NOMO-1 (cell line): ENCODE measurements at regions not wholly inside any gene's neighbourhood (a gene's known extent, or its start where the extent isn't known, plus 50 kb on each side); places are given as distances from the start of the nearest gene placed in this dataset.
"Not testable (repeated sequence)": the region's sequence is repeated elsewhere in the genome, so short reads cannot be mapped to it uniquely, and the experiment has no call there.

Experiments used
- DNase-seq, 2 experiments: peaks; one replicate each; lab custom pipeline; 2025; ENCODE audit not compliant: unreplicated experiment in 2 of 2; lab: John Stamatoyannopoulos, UW

DNA sequence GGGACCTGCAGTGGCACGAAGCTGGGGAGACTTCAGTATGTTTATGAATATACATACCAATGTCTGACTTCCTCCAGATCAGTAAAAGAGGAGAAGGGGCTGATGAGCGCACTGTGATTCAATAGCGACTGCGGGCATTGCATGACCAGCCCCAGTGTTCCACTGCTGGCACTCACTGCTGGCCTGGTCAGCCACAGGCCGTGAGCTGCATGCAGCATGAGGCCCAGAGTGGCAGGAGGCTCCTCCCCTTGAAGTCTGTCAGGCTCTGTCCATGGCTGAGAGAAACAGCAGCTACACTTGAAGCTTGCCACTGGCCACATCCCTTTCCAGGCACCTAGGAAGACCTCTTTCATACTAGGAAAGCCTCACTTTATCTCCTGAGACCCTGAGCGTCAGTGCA lies 265.9 kb upstream of the CDYL start:
- DNase-seq = no peak

DNA sequence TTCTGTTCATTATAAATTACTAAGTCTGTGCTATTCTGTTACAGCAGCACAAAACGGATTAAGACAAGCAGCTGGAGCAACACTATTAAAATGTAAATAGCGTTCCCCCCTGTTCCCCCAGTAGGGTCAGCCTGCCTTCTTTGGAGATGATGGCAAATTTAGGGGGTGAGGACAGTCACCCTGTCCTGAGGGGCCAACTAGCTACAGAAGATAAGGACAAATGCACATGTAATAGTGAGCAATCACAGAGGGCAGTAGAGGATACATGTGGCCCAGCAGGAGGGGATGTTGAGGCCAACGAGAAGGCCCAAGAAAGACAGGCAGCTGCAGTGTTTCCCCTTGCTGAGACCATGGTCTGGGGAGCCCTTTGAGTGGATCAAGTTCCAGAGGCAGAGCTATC lies 266.7 kb upstream of the CDYL start:
- no peak for DNase-seq

DNA sequence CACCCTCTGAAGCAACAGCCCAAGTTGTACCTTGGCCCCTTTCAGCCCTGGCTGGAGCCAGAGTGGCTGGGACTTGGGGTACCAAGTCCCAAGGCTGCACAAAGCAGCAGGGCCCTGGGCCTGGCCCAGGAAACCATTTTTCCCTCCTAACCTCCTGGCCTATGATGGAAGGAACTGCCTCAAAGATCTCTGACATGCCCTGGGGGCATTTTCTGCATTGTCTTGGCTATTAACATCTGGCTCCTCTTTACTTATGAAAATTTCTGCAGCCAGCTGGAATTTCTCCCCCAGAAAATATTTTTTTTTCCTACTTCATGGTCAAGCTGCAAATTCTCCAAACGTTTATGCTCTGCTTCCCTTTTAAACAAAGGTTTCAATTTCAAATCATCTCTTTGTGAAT lies 269.4 kb upstream of the CDYL start:
- DNase-seq = no peak

DNA sequence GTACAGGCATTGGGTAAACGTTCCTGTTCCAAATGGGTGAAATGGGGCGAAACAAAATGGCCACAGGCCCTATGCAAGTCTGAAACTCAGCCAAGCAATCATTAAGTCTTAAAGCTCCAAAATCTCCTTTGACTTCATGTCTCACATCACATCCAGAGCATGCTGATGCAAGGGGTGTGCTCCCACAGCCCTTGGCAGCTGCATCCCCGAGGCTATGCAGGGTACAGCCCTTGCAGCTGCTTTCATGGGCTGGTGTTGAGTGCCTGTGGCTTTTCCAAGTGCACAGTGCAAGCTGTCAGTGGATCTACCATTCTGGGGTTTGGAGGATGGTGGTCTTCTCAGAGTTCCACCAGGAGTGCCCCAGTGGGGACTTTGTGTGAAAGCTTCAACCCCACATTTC lies 270.0 kb upstream of the CDYL start:
- DNase-seq = no peak

DNA sequence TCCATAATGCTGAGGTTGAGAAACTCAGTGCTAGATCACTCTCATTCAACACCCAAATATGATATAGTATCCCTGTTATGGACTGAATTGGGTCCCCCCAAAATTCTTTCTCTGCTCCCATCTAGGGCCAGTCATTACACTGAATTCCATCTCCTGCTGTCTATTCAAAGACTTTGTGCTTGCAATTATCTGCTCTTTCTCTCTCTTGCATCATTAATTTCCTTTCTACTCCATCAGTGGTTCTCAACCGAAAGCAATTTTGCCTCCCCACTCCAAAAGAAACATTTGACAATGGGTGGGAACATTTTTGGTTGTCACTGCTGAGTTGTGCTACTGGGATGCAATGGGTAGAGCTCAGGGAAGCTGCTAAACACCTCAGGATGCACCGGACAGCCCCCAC lies 271.5 kb upstream of the CDYL start:
- DNase-seq = no peak

DNA sequence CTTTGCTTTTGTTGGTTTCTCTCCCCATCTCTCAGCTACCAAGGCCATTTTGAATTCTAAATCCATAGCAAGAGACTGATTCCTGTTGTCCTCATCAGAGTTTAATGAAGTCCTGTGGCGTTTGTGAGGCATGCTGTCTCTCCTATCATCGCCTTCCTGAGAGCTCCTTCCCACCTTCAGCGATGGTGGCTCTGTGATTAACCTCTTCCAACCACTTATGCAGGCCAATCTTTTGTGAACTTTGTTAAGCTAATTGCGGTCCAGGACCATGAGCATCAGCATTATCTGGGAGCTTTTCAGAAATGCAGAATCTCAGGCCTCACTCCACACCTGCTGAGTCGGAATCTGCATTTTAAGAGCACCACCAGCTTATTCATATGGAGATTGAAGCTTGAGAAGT lies 272.5 kb upstream of the CDYL start:
- DNase-seq = no peak

DNA sequence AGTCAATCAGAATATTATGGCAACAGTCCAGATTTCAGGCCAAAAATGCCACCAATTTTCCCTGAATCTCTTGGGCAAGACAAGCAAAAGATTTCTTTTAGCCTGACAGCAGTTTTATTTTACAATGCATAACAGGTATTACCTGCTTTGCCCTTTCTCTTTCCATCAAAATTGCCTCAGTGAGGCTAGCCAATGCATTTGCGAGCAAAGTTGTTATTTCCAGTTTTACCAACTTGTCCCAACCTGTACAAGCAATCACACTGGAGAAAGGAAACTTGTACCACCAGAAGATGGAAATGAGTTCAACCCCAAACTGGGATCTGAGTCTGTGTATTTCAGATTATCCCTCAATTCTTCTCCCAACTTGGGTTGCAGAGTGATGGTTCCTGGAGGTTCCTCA lies 279.9 kb upstream of the CDYL start:
- DNase-seq = no peak

DNA sequence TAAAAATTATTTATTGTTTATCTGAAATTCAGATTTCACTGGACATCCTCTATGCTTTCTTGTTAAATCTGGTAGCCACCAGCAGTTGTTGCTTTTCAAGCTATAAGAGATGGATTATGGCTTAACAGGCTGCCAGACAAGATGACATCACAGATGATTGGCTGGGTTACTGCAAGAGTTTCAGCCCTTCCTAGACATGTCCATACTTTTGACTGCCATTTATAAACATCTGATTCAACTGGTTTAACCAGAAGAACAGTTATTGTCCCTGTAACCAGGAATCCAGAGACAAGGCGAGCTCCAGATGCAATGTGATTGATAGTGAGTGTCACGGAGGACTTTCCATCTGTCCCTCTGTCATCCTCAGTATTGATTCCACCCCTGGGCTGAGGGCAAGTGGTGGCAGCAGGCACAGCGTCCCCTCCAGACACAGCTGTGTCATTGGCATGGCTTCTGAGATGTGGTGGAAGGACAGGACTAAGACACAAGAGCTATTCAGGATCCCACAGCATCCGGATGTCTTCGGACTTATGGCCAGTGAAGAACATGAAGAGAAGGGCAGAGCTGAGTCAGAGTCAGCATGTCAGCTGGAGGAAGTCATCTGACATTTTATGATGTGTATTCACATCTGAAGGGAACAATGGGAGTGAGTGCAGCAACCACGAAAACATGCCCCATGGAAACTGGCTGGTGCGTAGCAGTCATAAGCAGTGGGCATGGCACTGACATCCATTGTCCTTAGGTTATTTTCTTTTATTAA lies 284.5 kb upstream of the CDYL start:
- no peak for DNase-seq

DNA sequence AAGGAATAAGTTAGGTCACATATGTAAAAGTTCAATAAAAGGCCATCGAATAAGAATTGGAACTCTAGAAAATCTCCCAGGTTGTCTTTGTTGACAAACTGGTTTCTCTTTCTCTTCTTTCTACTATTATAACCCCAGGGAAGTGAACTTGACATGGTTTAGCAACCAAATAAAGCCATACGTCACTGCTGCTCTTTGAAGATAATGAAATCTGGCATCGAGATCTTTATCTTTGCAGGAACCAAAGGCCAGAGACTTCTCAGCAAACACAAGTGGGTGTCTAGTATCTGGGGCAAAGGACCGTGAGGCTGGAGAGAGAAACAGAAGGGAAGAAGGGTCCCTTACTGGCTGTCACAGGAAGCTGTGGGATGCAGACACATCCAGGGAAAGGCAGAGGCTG lies 286.7 kb upstream of the CDYL start:
- DNase-seq = no peak

DNA sequence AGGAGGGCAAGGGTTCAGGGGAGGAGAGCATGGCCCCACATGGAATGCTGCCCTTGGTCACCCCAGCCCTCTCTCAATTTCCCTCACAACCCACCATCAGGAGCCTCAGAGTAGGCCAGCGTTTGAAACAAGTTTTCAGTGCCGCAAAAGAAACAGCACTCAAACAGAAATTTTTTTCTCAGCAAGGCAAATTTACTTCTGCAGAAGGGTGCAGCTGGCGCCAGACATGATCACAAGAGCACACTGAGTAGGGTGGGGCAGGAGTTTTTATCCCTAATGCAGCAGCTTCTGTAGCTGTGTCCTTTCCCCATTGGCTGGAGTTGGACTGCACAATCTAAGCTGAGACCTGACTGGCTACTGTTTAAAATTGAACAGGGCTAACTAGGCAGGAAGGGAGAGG lies 287.8 kb upstream of the CDYL start:
- no peak for DNase-seq

DNA sequence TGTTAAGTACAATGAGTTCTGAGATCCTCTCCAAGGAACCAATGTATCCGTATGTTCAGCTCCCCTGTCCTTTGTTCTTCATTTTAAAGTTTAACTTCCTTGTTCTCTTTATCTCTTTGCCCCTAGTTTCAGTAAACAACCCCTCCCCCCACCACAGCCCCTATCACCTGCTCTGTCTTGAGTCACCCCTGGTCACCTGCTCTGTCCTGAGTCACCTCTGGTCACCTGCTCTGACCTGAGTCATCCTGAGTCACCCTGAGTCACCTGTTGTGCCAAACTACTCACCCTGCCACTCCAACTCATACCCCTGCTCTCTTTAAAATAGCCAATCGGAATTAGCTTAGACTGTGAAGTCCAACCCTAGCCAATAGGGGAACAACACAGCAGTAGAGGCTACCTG lies 288.7 kb upstream of the CDYL start:
- no peak for DNase-seq

DNA sequence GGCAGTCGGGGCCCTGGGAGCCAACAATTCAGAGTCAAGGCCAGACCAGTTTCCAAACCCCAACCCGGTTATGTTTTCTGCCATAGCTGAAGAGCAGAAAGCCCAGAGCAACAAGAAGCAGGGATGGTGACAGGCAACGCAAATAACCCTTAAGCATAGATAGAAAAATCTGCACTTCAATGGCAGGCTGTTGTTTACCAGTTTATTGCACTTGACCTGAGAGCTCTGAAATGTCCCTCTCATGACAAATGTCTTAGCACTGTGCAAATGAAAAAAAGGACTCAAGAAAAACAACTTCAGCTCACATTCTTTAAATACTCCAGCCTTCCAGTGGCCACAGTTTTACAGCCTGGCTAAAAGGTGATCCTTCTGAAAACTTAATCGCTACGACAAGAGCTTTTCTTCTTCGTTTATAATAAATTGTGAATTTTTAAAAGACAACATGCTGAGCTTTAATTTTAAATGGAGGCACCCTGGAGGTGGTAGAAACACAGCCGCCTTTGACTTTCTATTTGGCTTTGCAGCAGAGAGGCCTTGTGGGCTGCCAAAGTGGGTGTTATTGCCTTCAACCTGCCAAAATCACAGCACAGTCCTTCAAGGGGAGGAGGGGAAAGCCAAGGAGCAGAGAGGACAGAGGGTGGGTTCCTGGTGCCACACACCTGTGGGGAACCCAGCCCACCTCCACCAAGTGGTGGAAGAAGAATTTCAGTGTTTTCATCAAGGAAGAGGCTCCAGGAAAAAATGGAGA lies 289.5 kb upstream of the CDYL start:
- DNase-seq = no peak

DNA sequence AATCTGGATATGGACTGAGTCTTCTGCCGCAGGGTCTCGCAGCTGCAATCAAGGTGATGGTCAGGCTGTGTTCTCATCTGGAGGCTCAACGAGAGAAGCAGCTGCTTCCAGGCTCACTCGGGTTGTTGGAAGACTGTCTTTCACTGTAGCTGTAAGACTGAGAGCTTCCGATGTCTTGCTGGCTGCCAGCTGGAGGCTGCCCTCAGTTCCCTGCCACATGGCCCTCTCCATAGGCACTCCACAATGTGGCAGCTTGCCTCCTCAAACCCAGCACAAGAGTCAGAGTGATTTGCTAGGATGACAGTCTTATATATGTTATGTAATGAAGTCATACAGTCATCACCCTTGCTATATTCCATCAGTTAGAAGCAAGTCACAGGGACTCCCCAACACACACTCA lies 290.5 kb upstream of the CDYL start:
- no peak for DNase-seq

DNA sequence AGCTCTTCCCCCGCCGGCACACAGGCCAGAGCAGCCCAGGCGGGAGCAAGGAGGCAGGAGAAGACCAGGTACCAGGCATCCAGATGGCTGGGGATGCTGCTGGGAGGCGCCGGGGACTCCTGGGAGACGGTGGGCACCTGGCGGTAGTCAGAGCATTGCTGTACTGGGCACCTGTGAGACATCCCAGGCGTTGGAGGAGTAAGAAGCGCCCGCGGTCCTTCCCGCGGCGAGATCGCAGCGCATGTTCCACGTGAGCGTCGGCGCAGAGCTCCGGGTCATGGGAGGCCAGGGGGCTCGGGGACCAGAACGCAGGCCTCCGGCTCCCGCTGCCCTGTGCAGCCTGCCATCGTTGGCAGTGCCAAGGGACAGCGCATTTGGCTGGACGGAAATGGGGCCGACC lies 293.7 kb upstream of the CDYL start:
- no peak for DNase-seq

DNA sequence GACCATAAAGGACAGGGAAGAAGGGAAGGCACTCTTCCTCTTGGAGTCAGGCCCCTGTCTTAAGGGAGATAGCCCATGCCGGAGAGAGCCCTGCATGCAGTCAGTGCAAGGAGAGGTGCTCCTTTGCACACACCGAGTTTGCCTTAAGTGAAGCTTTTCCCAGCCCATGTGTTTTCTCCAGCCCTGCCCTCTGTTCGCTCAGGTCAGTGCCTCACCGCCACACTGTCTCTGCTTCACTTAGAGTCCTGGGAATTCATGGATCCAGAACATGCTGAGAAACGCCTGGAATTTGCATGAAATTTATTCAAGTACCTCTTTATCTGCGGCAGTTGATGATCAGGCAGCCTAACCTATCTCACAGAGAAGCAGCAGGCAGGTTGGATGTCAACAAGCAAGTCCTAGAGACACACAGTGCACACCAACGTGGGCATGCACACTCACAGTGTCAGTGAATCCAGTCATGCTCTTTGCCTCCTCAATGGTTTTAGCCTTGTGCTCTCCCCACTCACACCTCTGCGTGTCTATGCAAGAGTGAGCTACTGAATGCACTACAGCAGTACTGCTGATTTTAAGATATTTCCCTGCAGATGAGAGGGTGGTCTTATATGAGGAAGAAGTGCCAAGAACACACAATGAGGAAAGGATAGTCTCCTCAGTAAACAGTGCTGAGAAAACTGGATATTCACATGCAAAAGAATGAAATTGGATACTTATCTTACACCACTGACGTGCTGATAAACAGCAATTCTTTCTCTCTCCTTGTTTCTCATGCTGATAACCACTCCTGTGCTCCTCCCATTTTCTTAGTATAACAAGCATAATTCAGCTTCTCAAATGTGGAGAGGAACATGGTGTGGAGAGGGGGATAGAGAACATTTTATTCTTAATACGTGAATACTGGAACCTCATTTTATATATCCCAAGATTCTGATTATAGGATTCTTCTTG lies 295.1 kb upstream of the CDYL start:
- no peak for DNase-seq

DNA sequence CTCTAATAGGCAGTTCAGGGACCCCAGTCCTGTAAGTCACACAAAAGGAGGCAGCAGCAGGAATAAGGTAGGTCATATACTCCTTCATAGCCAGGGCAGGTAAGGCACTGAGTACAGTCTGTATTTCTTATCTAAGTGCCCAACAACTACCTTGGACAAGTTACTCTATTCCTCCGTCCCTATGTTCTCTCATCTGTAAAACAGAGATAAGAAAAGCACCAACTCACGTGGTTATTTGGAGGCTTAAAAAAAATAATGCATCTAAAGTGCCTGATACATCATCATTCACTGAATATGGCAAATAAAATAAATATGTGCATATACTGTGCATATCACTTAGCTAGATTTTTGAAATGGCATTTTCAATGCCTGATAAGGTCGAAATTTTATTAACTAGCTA lies 298.1 kb upstream of the CDYL start:
- no peak for DNase-seq

DNA sequence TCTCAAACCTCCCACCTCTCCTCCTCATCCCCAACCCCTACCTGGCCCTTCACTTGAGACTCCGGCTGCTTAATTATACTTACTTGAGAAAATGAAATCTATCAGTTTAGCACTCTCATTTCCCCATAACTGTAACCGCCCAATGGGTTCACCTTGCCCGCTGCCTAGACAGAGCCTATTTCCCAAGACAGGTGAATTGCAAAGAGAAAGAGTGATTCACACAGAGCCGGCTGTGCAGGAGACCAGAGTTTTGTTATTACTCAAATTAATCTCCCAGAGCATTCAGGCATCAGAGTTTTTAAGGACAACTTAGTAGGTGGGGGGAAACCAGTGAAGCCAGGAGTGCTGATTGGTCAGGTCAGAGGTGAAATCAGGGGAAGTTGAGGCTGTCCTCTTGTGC lies 301.4 kb upstream of the CDYL start:
- DNase-seq = no peak

DNA sequence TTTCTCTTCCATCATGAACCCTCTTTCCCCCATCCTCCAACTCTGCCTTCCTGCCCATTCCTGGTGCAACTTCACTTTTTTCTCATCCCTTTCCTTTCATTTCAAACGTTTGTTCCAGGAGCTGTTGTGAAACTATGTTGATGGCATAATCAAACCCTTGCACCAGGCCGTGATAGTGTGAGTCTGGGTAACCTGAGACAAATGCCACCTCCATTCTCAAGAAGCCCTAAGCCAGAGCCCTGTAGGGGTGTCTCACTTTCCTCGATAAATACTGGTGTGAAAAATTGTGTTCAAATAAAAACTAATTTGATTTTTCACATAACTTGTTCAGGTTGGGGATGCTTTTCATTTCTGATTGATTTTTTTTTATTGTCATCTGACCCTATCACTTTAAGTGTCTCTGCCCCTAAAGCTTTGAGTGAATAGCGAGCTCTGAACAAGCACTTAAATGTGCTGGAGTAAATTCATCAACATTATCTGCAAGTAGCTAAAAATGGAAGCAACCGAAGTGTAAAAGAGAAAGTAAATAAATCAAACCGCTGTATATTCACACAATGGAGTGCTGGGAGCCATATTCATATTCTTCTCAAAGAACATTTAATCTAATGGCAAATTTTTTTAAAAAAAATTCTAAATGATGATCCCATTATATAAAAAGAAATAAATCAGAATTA lies 303.1 kb upstream of the CDYL start:
- DNase-seq = no peak

DNA sequence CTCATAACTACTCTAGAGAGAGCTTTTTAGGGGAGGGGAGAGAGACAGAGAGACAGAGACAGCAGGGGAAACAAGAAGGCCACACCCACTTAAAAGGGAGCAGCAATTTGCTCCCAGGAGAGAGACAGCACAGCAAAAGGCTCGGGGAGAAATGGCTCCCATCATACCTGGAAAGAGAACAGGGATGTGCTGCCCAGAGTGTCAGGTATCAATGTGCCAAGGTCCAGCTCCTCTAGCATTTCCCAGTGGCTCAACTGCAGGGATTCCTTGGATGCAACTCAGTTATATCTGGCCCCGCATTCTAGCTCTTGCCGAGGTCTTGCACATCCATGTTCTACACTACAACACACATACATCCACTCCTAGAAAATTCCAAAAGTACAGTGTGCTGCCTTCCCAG lies 304.0 kb upstream of the CDYL start:
- no peak for DNase-seq

DNA sequence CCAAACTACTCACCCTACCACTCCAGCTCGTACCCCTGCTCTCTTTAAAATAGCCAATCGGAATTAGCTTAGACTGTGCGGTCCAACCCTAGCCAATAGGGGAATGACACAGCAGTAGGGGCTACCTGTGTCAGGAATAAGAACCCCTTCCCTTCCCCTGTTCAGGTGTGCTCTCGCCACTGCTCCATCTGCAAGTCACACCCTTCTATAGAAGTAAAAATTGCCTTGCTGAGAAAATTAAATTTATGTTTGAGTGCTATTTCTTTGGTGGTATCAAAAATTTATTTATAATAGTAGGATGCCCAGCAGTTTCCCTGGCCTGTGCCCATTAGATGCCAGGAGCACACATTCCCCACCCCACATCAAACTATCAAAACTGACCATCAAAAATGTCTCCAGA lies 304.7 kb upstream of the CDYL start:
- DNase-seq = not testable (repeated sequence)

DNA sequence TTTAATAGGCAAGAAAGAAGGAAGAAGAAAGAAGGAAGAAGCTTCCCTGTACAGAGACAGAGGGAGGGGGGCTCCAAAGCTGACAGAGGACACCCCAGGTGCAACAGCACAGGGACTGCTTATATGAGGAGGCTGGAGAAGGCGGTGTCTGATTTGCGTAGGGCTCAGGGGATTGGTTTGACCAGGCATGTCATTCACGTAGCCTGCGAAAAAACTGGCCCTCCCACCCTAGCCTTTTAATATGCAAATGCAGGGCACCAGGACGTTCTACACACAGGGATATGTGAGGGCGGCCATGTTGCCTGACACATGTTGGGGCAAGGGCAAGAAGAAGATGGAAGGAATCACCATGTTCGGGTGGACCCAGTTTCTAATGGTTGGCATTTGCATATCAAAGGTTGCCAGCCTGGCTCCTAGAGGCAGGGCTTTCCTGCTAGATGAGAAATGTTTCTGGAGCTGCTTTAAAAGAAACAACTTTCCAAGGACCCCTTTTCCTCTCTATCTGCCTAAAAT lies 305.4 kb upstream of the CDYL start:
- DNase-seq = no peak
